Body of pancreas (tissue), 4 donors: ENCODE measurements at regions not wholly inside any gene's neighbourhood (a gene's known extent, or its start where the extent isn't known, plus 50 kb on each side); places are given as distances from the start of the nearest gene placed in this dataset.

Source experiments
- ATAC-seq: fragments of 150-250 bp; one replicate; pipeline ENCODE4 v1.9.1; 2016
- DNase-seq, 4 donors: peaks; one replicate each; pipeline ENCODE4 v3.0.0-alpha.2; 2019
- H3K27ac ChIP-seq, 4 donors: fragments of 200-600 bp; sonication (generic); 1 replicate in 3 of 4; 2 replicates in 1 of 4; pipeline versions ENCODE4 v1.5.1 to v1.6.1; 2016 to 2019; ENCODE audit warnings: mild to moderate bottlenecking in 1 of 4, mixed read lengths in 1 of 4, moderate library complexity in 1 of 4
- H3K27me3 ChIP-seq, 2 donors: fragments of 200-600 bp; sonication (generic); one replicate each; pipeline ENCODE4 v1.6.0; 2016; ENCODE audit warnings: mild to moderate bottlenecking in 1 of 2
- H3K36me3 ChIP-seq, 2 donors: fragments of 200-600 bp; sonication (generic); replicated peaks in 1 of 2; 2 replicates each; pipeline ENCODE4 v1.5.1; 2016; ENCODE audit warnings: low read depth in 2 of 2; ENCODE audit not compliant: insufficient read depth in 1 of 2
- H3K4me1 ChIP-seq: fragments of 200-600 bp; sonication (generic); one replicate; pipeline ENCODE4 v1.6.0; 2016
- H3K4me3 ChIP-seq, 2 donors: fragments of 200-600 bp; sonication (generic); 1 replicate in 1 of 2; 2 replicates in 1 of 2; pipeline ENCODE4 v1.5.1; 2016 to 2019
- H3K9me3 ChIP-seq, 3 donors: fragments of 200-600 bp; sonication (generic); 1 replicate in 2 of 3; 2 replicates in 1 of 3; pipeline ENCODE4 v1.5.1; 2016
- CTCF ChIP-seq, 7 experiments: fragments of 450-650 bp in 4 of 7; fragments of 200-600 bp in 3 of 7; sonication (generic) in 3 of 7; IDR thresholded peaks; one replicate each; pipeline ENCODE4 v1.5.1; 2016 to 2019; ENCODE audit warnings: antibody characterized with exemption in 7 of 7
- POLR2A ChIP-seq, 3 donors: fragments of 450-650 bp; IDR thresholded peaks; one replicate each; pipeline ENCODE4 v1.6.1; 2016; ENCODE audit warnings: antibody characterized with exemption in 3 of 3, mild to moderate bottlenecking in 2 of 3
- WGBS, 2 donors: methylation state at CpG; one replicate each; pipeline ENCODE4 v1.1.5; 2017; 5-methylcytosine and 5-hydroxymethylcytosine counted together
- intact Hi-C: fragments of 100-400 bp; cut with DNase I; formaldehyde crosslinking; loops from one replicate; pipeline ENCODE4 v1.15.1; 2023

- no peak for ATAC-seq
- Histone ChIP-seq H3K36me3 (no peaks in the 10 kb centered on the region), H3K27me3 (no peaks in the 10 kb centered on the region), H3K4me1 (no peaks in the 10 kb centered on the region), H3K9me3 (no peaks in the 10 kb centered on the region), H3K4me3 (no peak overlapping the region), H3K27ac (no peak overlapping the region)
- no peak for DNase-seq
- 57 to 60% methylated on average over 3 of the region's 3 CpGs for WGBS, 2 donors
- TF ChIP-seq CTCF (IDR thresholded peaks at IDR 0.05) (no peak), POLR2A (IDR thresholded peaks at IDR 0.05) (no peak)
- intact Hi-C loops: no loop called here
Measured at GRCh38 chr2:189231719-189232323, 52.3 kb upstream of the COL5A2 start.

- Histone ChIP-seq H3K36me3 (no peaks in the 10 kb centered on the region), H3K4me3 (no peak overlapping the region), H3K27ac (no peak overlapping the region), H3K27me3 (no peaks in the 10 kb centered on the region), H3K9me3 (no peaks in the 10 kb centered on the region), H3K4me1 (no peaks in the 10 kb centered on the region)
- ATAC-seq (no peak), DNase-seq (no peak)
- no peak for TF ChIP-seq CTCF (IDR thresholded peaks at IDR 0.05)
- TF ChIP-seq POLR2A (IDR thresholded peaks at IDR 0.05): no peak
- intact Hi-C loops: no loop called here
Measured at GRCh38 chr2:189232759-189233406, 53.3 kb upstream of the COL5A2 start.

GRCh38 chr2:189233527-189233926, 54.0 kb upstream of the COL5A2 start:
- Histone ChIP-seq H3K4me3 (no peak overlapping the region), H3K27me3 (no peaks in the 10 kb centered on the region), H3K27ac (no peak overlapping the region), H3K9me3 (no peaks in the 10 kb centered on the region), H3K36me3 (no peaks in the 10 kb centered on the region), H3K4me1 (no peaks in the 10 kb centered on the region)
- 79 to 88% methylated on average over 2 of the region's 2 CpGs for WGBS, 2 donors
- intact Hi-C loops: no loop called here
- TF ChIP-seq CTCF (IDR thresholded peaks at IDR 0.05): no peak
- TF ChIP-seq POLR2A (IDR thresholded peaks at IDR 0.05): no peak
- DNase-seq (no peak), ATAC-seq (no peak)

GRCh38 chr2:189234991-189235390, 55.4 kb upstream of the COL5A2 start:
- intact Hi-C loops: no loop called here
- TF ChIP-seq CTCF (IDR thresholded peaks at IDR 0.05): no peak
- no peak for TF ChIP-seq POLR2A (IDR thresholded peaks at IDR 0.05)
- no peak for ATAC-seq
- Histone ChIP-seq H3K27me3 (no peaks in the 10 kb centered on the region), H3K36me3 (no peaks in the 10 kb centered on the region), H3K4me1 (no peaks in the 10 kb centered on the region), H3K9me3 (no peaks in the 10 kb centered on the region), H3K4me3 (no peak overlapping the region), H3K27ac (no peak overlapping the region)
- no peak for DNase-seq

- no peaks in the 10 kb centered on the region for H3K27me3 ChIP-seq
- no peaks in the 10 kb centered on the region for H3K9me3 ChIP-seq
- H3K4me1 ChIP-seq: no peaks in the 10 kb centered on the region
- 93 to 96% methylated on average over 2 of the region's 2 CpGs for WGBS, 2 donors
- no peak overlapping the region for H3K4me3 ChIP-seq
- intact Hi-C loops: no loop called here
- H3K27ac ChIP-seq: no peak overlapping the region
- ATAC-seq (no peak), DNase-seq (no peak)
- no peak for TF ChIP-seq POLR2A (IDR thresholded peaks at IDR 0.05)
- TF ChIP-seq CTCF (IDR thresholded peaks at IDR 0.05): no peak
- H3K36me3 ChIP-seq: no peaks in the 10 kb centered on the region
Measured at GRCh38 chr2:189236066-189236465, 56.5 kb upstream of the COL5A2 start.
